DOHH2 (cell line): ENCODE measurements at regions not wholly inside any gene's neighbourhood (a gene's known extent, or its start where the extent isn't known, plus 50 kb on each side); places are given as distances from the start of the nearest gene placed in this dataset.

Experiments
- H3F3A ChIP-seq: fragments of 200-600 bp; sonication (generic), shearing (Covaris generic); 2 replicates; pipeline ENCODE4 v1.6.0; 2016; ENCODE audit warnings: antibody characterized with exemption, mild to moderate bottlenecking; ENCODE audit not compliant: control insufficient read depth, insufficient read depth
- H3K27ac ChIP-seq: fragments of 200-600 bp; sonication (generic); 2 replicates; pipeline ENCODE4 v1.5.1; 2014; ENCODE audit warnings: low read depth, mild to moderate bottlenecking, low read length, moderate library complexity
- H3K27me3 ChIP-seq: fragments of 200-600 bp; sonication (generic); 2 replicates; pipeline ENCODE4 v1.6.1; 2014; ENCODE audit warnings: mild to moderate bottlenecking, low read length, mixed read lengths; ENCODE audit not compliant: control insufficient read depth
- H3K36me3 ChIP-seq: fragments of 200-600 bp; sonication (generic); 2 replicates; pipeline ENCODE4 v1.6.1; 2014; ENCODE audit warnings: mild to moderate bottlenecking, low read length, moderate library complexity, mixed read lengths; ENCODE audit not compliant: control insufficient read depth
- H3K4me1 ChIP-seq: fragments of 200-600 bp; sonication (generic); 2 replicates; pipeline ENCODE4 v1.6.1; 2014; ENCODE audit warnings: mild to moderate bottlenecking, low read length, mixed read lengths; ENCODE audit not compliant: control insufficient read depth
- H3K4me2 ChIP-seq: fragments of 200-600 bp; sonication (generic); 2 replicates; pipeline ENCODE4 v1.6.0; 2014; ENCODE audit warnings: mild to moderate bottlenecking, low read length, moderate library complexity
- H3K4me3 ChIP-seq: fragments of 200-600 bp; sonication (generic); 2 replicates; pipeline ENCODE4 v1.5.1; 2014; ENCODE audit warnings: mild to moderate bottlenecking, low read length, mixed read lengths
- H3K79me2 ChIP-seq: fragments of 200-600 bp; sonication (generic); 2 replicates; pipeline ENCODE4 v1.6.1; 2014; ENCODE audit warnings: mild to moderate bottlenecking, low read length, mixed read lengths; ENCODE audit not compliant: control insufficient read depth
- H3K9me2 ChIP-seq: fragments of 200-600 bp; sonication (generic); replicated peaks from 2 replicates; pipeline ENCODE4 v1.6.1; 2014; ENCODE audit warnings: mild to moderate bottlenecking, low read length, mixed read lengths; ENCODE audit not compliant: control insufficient read depth
- H3K9me3 ChIP-seq: fragments of 200-600 bp; sonication (generic); 2 replicates; pipeline ENCODE4 v1.6.1; 2014; ENCODE audit warnings: antibody characterized with exemption, low read length, mixed read lengths; ENCODE audit not compliant: control insufficient read depth, insufficient read depth
- H4K20me1 ChIP-seq: fragments of 200-600 bp; sonication (generic); 2 replicates; pipeline ENCODE4 v1.6.0; 2014; ENCODE audit warnings: low read depth, mild to moderate bottlenecking, antibody characterized with exemption, low read length, moderate library complexity; ENCODE audit not compliant: control insufficient read depth, insufficient read depth
- CTCF ChIP-seq: fragments of 200-600 bp; sonication (generic); IDR thresholded peaks from one replicate; pipeline ENCODE4 v1.5.1; 2014; ENCODE audit warnings: antibody characterized with exemption, mild to moderate bottlenecking, low read depth, low read length; ENCODE audit not compliant: poor library complexity, severe bottlenecking
- EZH2phosphoT487 ChIP-seq: fragments of 200-600 bp; sonication (generic); IDR thresholded peaks from 2 replicates; pipeline ENCODE4 v1.6.1; 2017; ENCODE audit warnings: borderline replicate concordance, mild to moderate bottlenecking, antibody characterized with exemption, low read length, moderate library complexity, mixed read lengths

GRCh38 chrX:115989686-115990085, 180.9 kb upstream of the AGTR2 start:
- H3K9me3 ChIP-seq, result no peaks in the 10 kb centered on the region
- no peaks in the 10 kb centered on the region for H3K36me3 ChIP-seq
- no peak overlapping the region for H3K4me2 ChIP-seq
- H3K4me3 ChIP-seq, result no peak overlapping the region
- no peaks in the 10 kb centered on the region for H3K4me1 ChIP-seq
- no peaks in the 10 kb centered on the region for H4K20me1 ChIP-seq
- H3K27me3 ChIP-seq, result no peaks in the 10 kb centered on the region
- no peaks in the 10 kb centered on the region for H3K9me2 ChIP-seq
- H3K27ac ChIP-seq, result no peak overlapping the region
- no peaks in the 10 kb centered on the region for H3F3A ChIP-seq
- no peak for TF ChIP-seq EZH2phosphoT487
- TF ChIP-seq CTCF, result no peak
- H3K79me2 ChIP-seq, result no peaks in the 10 kb centered on the region

GRCh38 chrX:116009346-116009745, 161.2 kb upstream of the AGTR2 start:
- H3K4me1 ChIP-seq, result no peaks in the 10 kb centered on the region
- no peaks in the 10 kb centered on the region for H4K20me1 ChIP-seq
- H3K9me2 ChIP-seq, result no peaks in the 10 kb centered on the region
- H3K27ac ChIP-seq, result no peak overlapping the region
- no peaks in the 10 kb centered on the region for H3K9me3 ChIP-seq
- H3K36me3 ChIP-seq, result no peaks in the 10 kb centered on the region
- H3K4me2 ChIP-seq, result no peak overlapping the region
- no peak for TF ChIP-seq CTCF
- no peak for TF ChIP-seq EZH2phosphoT487
- no peaks in the 10 kb centered on the region for H3K79me2 ChIP-seq
- no peaks in the 10 kb centered on the region for H3F3A ChIP-seq
- H3K4me3 ChIP-seq, result no peak overlapping the region
- H3K27me3 ChIP-seq, result no peaks in the 10 kb centered on the region

GRCh38 chrX:116009861-116010710, 160.5 kb upstream of the AGTR2 start:
- TF ChIP-seq EZH2phosphoT487, result no peak
- no peak overlapping the region for H3K4me2 ChIP-seq
- H3K9me2 ChIP-seq, result no peaks in the 10 kb centered on the region
- no peaks in the 10 kb centered on the region for H3F3A ChIP-seq
- no peak overlapping the region for H3K27ac ChIP-seq
- H3K79me2 ChIP-seq, result no peaks in the 10 kb centered on the region
- no peak overlapping the region for H3K4me3 ChIP-seq
- no peaks in the 10 kb centered on the region for H3K4me1 ChIP-seq
- H4K20me1 ChIP-seq, result no peaks in the 10 kb centered on the region
- H3K27me3 ChIP-seq, result no peaks in the 10 kb centered on the region
- H3K9me3 ChIP-seq, result no peaks in the 10 kb centered on the region
- no peaks in the 10 kb centered on the region for H3K36me3 ChIP-seq

- Histone ChIP-seq H3K9me2 (no peaks in the 10 kb centered on the region), H3K4me2 (no peak overlapping the region), H3K4me3 (no peak overlapping the region), H4K20me1 (no peaks in the 10 kb centered on the region), H3K79me2 (no peaks in the 10 kb centered on the region), H3K27me3 (no peaks in the 10 kb centered on the region), H3K36me3 (no peaks in the 10 kb centered on the region), H3K4me1 (no peaks in the 10 kb centered on the region), H3F3A (no peaks in the 10 kb centered on the region), H3K9me3 (no peaks in the 10 kb centered on the region), H3K27ac (no peak overlapping the region)
- TF ChIP-seq CTCF (no peak), EZH2phosphoT487 (no peak)
Observed at GRCh38 chrX:116010939-116011338, 159.6 kb upstream of the AGTR2 start.
